PFSK-1 (cell line): ENCODE measurements at regions not wholly inside any gene's neighbourhood (a gene's known extent, or its start where the extent isn't known, plus 50 kb on each side); places are given as distances from the start of the nearest gene placed in this dataset.

ENCODE experiments used
- POLR2AphosphoS5 ChIP-seq: IDR thresholded peaks from 2 replicates; pipeline ENCODE4 v1.6.1; 2012; ENCODE audit warnings: low read depth, mild to moderate bottlenecking, control low read depth, low read length, moderate library complexity
- REST ChIP-seq, 2 experiments: IDR thresholded peaks; 2 replicates each; pipeline versions ENCODE4 v1.6.1 to v1.8.0; 2011 to 2012; ENCODE audit warnings: low read depth in 2 of 2, low read length in 2 of 2, control low read depth in 1 of 2, inconsistent platforms in 1 of 2, mild to moderate bottlenecking in 1 of 2, moderate library complexity in 1 of 2; ENCODE audit not compliant: insufficient read depth in 1 of 2

- no peak for TF ChIP-seq POLR2AphosphoS5
- no peak for TF ChIP-seq REST (IDR thresholded peaks at IDR 0.05; ENCODE audit: insufficient read depth in 1 of 2, low read depth in 2 of 2, low read length in 2 of 2)
Observed at GRCh38 chr4:27338530-27338929, 477.9 kb downstream of the STIM2 start.
